ENCODE measurements at regions not wholly inside any gene's neighbourhood (a gene's known extent, or its start where the extent isn't known, plus 50 kb on each side); places are given as distances from the start of the nearest gene placed in this dataset.

DNA sequence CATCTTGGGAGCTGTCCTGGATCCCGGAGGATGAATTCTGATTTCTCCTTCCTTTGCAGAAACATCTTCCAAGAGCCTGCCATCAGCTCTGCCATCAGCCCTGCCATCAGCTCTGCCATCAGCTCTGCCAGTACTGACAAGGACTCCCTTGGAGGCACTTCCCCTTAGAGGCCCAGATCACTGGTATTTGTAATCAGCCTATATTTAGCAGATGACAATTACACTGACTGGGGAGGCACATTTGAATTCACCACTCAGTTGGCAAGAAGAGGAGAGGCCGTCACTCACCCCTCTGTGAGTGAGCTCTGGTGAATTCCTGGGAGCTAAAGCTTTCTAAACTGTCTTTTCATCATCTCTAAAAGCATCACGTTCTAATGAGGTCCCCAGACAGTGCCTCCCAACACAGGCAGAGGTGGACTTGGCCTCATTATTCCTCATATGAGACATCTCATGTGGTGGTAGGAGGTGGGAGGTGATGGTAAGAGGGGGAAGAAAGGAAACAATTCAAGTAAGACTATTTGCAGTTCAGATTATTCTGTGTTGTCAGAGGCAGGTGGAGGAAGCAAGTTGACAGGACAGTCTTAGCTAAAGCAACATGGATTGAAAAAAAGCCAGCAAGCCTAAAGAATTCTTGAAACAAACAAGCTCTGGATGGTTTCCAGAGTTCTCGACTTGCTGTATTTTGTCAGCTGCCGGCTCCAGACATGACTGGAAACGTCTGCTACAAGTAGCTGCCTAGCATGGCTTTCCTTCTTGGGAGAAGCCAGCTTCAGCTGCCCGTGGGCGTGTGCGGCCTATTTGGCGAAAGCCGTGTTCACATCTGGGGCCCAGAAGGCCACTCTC, 771.7 kb downstream of the TBC1D22A start:
- TF ChIP-seq CTCF (IDR thresholded peaks at IDR 0.05) (no peak), ZFX (IDR thresholded peaks at IDR 0.05; ENCODE audit: borderline replicate concordance) (no peak)
- no peak overlapping the region for H3K27ac ChIP-seq

DNA sequence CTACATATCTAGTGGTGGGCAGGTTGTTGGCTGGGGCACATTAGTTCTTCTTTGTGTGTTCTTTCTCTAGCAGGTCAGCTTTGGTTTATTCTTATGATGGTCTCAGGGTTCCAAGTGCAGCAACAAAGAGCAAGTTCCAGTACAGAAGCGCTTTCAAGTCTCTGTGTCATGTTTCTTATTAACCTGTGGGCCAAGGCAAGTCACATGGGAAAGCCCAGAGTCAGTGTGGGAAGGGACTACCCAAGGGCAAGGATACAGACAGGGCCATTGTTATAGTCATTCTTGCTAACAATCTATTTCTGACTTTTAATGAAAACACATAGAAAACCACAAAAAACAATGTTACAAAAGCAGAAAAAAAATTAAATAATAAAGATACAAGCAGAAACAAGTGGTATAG, 754.6 kb downstream of the TBC1D22A start:
- H3K27ac ChIP-seq = no peak overlapping the region
- TF ChIP-seq ZFX (IDR thresholded peaks at IDR 0.05; ENCODE audit: borderline replicate concordance) (no peak), CTCF (IDR thresholded peaks at IDR 0.05) (no peak)

DNA sequence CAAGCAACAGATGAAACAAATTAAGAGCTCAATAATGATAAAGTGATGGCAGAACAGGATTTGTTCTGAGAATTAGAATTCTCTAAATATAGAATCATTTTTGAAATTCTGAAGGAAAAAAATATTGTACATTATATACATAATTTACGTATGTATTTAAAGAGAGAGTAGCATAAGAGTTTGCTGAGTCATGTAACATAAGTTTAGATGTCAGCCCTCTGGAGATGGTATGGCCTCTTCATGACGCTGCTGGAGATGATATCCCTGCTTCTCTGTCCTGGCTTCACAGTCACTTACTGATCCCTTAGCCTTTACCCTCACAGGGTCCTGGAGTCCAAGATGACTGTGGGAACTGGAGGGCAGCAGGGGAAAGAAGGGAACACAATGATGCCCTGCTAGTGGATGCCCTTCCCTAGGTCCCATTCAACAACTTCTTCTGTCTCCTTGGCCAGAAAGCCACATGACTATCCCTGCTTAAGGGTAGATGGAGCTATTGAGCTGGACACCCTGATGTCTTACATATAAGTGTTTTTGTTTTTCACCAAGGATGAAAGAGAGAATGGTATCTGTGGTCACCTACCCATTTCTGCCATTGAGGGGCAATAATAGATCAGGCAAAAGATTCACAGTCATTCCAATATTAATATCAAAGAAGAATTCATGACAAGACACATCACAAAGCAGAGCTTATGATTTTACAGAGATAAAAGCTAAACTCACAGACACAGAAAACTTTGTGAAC, 753.1 kb downstream of the TBC1D22A start:
- TF ChIP-seq ZFX (IDR thresholded peaks at IDR 0.05; ENCODE audit: borderline replicate concordance) (no peak), CTCF (IDR thresholded peaks at IDR 0.05) (no peak)
- no peak overlapping the region for H3K27ac ChIP-seq

DNA sequence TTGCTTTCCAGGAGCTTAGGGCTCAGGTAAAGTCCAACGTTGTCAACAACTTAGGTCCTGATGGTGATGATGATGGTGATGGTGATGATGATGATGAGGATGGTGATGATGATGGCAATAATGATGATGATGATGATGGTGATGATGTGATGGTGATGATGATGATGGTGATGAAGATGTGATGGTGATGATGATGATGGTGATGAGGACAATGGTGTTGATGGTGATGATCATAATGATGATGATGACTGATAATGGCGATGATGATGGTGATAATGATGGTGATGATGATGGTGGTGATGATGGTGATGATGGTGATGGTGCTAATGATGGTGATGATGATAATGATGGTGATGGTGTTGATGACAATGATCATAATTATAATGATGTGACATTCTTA, 750.2 kb downstream of the TBC1D22A start:
- no peak overlapping the region for H3K27ac ChIP-seq
- TF ChIP-seq ZFX (IDR thresholded peaks at IDR 0.05; ENCODE audit: borderline replicate concordance) (no peak), CTCF (IDR thresholded peaks at IDR 0.05) (no peak)

GRCh38 chr22:47504962-47505361, 742.5 kb downstream of the TBC1D22A start:
- TF ChIP-seq CTCF (IDR thresholded peaks at IDR 0.05) (no peak), ZFX (IDR thresholded peaks at IDR 0.05; ENCODE audit: borderline replicate concordance) (no peak)

DNA sequence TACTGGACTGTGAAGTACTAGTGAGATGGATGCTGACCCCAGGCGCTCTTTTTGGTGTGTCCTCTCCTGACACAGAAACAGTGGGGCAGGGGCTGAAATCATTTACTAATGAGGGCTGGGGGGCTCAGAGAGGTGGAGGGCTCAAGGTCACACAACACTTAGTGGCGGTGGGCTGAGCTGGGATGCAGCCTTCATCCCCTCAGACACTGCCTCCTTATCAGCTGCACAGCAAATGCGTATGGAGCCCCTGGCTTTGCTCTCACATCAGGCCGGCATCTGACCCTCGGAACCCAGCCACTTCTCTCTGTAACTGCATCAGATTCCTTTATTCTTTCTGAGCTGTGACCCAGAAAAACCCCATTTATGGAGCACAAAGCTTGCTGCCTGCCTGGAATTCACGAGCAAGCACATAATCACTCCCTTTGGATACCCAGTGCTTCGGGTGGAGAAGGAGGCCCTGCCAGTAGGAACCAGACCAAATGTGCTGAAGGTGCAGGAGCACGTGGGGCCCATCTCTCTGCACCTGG, 736.6 kb downstream of the TBC1D22A start:
- H3K27ac ChIP-seq = no peak overlapping the region
- no peak for TF ChIP-seq ZFX (IDR thresholded peaks at IDR 0.05; ENCODE audit: borderline replicate concordance)
- TF ChIP-seq CTCF (IDR thresholded peaks at IDR 0.05) = no peak

More at GRCh38 chr22:47504962-47505361, 742.5 kb downstream of the TBC1D22A start:
- no peak overlapping the region for H3K27ac ChIP-seq

- H3K27ac ChIP-seq = no peak overlapping the region
- TF ChIP-seq ZFX (IDR thresholded peaks at IDR 0.05; ENCODE audit: borderline replicate concordance) = no peak
- no peak for TF ChIP-seq CTCF (IDR thresholded peaks at IDR 0.05)
These were observed 735.2 kb downstream of the TBC1D22A start for GRCh38 chr22:47497666-47498065.
